HCT116 (cell line): ENCODE measurements at regions not wholly inside any gene's neighbourhood (a gene's known extent, or its start where the extent isn't known, plus 50 kb on each side); places are given as distances from the start of the nearest gene placed in this dataset.

Experiments
- ATAC-seq: fragments of 200-7000 bp; cut with Tn5 transposase; 2 replicates; pipeline ENCODE4 v1.9.1; 2020; ENCODE audit warnings: mild to moderate bottlenecking, moderate library complexity
- BruUV-seq: library from RNA; stranded (reverse); fragments of 400-500 nt; replicated peaks from 2 replicates; lab custom pipeline; 2021; lab: Mats Ljungman, UMichigan
- CTCF ChIA-PET: fragments of 300-600 bp; sonication (Branson Sonifier 250); formaldehyde crosslinking; loops from one replicate; lab custom pipeline; 2021; ENCODE audit warnings: antibody characterized with exemption; lab: Charles Lee
- POLR2A ChIA-PET: fragments of 300-600, 350-600 bp; sonication (Branson Sonifier 250); formaldehyde crosslinking; loops from one replicate; lab custom pipeline; 2021; ENCODE audit warnings: antibody characterized with exemption; lab: Charles Lee
- RAD21 ChIA-PET, 2 experiments: fragments of 300-600 bp; sonication (Branson Sonifier 250); formaldehyde crosslinking; loops; one replicate each; lab custom pipeline; 2023; ENCODE audit warnings: low total read pairs in 2 of 2; ENCODE audit not compliant: uncharacterized antibody in 2 of 2, unreplicated experiment in 2 of 2, low non-redundant PET in 1 of 2; lab: Charles Lee
- DNase-seq: peaks from one replicate; pipeline ENCODE4 v3.0.0-alpha.2; 2010; ENCODE audit warnings: low read depth, low spot score
- H2AFZ ChIP-seq: fragments of 200-600 bp; shearing (Covaris generic), sonication (generic); 2 replicates; pipeline ENCODE4 v1.6.1; 2017; ENCODE audit warnings: low read depth, mixed run types, mixed read lengths, antibody characterized with exemption, low read length; ENCODE audit not compliant: poor library complexity, severe bottlenecking
- H3K27ac ChIP-seq: 2 replicates; pipeline ENCODE4 v1.5.1; 2012; ENCODE audit warnings: low read depth, low read length
- H3K27me3 ChIP-seq: fragments of 200-600 bp; sonication (generic); 2 replicates; pipeline ENCODE4 v1.6.1; 2016; ENCODE audit warnings: mixed run types, low read length, mixed read lengths; ENCODE audit not compliant: insufficient read depth
- H3K36me3 ChIP-seq, 2 experiments: fragments of 200-500 bp in 1 of 2; fragments of 200-600 bp in 1 of 2; sonication (Bioruptor generic) in 1 of 2; sonication (generic) in 1 of 2; 2 replicates each; pipeline versions ENCODE4 v1.5.1 to v1.6.1; 2014 to 2016; ENCODE audit warnings: low read length in 2 of 2, inconsistent platforms in 1 of 2, mixed read lengths in 1 of 2, mixed run types in 1 of 2; ENCODE audit not compliant: insufficient read depth in 2 of 2, control insufficient read depth in 1 of 2
- H3K4me1 ChIP-seq, 2 experiments: fragments of 200-600 bp in 1 of 2; sonication (generic) in 1 of 2; 2 replicates each; pipeline versions ENCODE4 v1.5.1 to v1.6.1; 2012 to 2017; ENCODE audit warnings: low read length in 2 of 2, inconsistent platforms in 1 of 2, mild to moderate bottlenecking in 1 of 2, mixed read lengths in 1 of 2, mixed run types in 1 of 2, moderate library complexity in 1 of 2; ENCODE audit not compliant: insufficient read depth in 2 of 2, control insufficient read depth in 1 of 2
- H3K4me2 ChIP-seq: fragments of 200-600 bp; sonication (generic); 2 replicates; pipeline ENCODE4 v1.6.1; 2017; ENCODE audit warnings: mixed run types, low read length, mixed read lengths
- H3K4me3 ChIP-seq, 2 experiments: fragments of 200-600 bp in 1 of 2; sonication (generic) in 1 of 2; replicated peaks in 1 of 2; 2 replicates each; pipeline ENCODE4 v1.5.1; 2011 to 2016; ENCODE audit warnings: low read length in 2 of 2, control low read depth in 1 of 2, low read depth in 1 of 2, mild to moderate bottlenecking in 1 of 2, mixed read lengths in 1 of 2, mixed run types in 1 of 2
- H3K79me2 ChIP-seq: fragments of 200-600 bp; sonication (generic); 2 replicates; pipeline ENCODE4 v1.6.1; 2017; ENCODE audit warnings: mild to moderate bottlenecking, mixed run types, low read length, moderate library complexity, mixed read lengths; ENCODE audit not compliant: insufficient read depth
- H3K9ac ChIP-seq: fragments of 200-600 bp; sonication (generic); 2 replicates; pipeline ENCODE4 v1.6.1; 2016; ENCODE audit warnings: low read length, mixed read lengths
- H3K9me2 ChIP-seq: fragments of 200-600 bp; sonication (generic), shearing (Covaris generic); 2 replicates; pipeline ENCODE4 v1.6.1; 2017; ENCODE audit warnings: mixed run types, mild to moderate bottlenecking, moderate library complexity; ENCODE audit not compliant: insufficient read depth
- H3K9me3 ChIP-seq, 2 experiments: fragments of 200-500 bp in 1 of 2; fragments of 200-600 bp in 1 of 2; sonication (Bioruptor generic) in 1 of 2; sonication (generic) in 1 of 2; 2 replicates each; pipeline ENCODE4 v1.6.1; 2014 to 2017; ENCODE audit warnings: low read length in 2 of 2, mixed read lengths in 2 of 2, inconsistent platforms in 1 of 2, low read depth in 1 of 2, mild to moderate bottlenecking in 1 of 2, mixed run types in 1 of 2, moderate library complexity in 1 of 2; ENCODE audit not compliant: control insufficient read depth in 1 of 2, insufficient read depth in 1 of 2
- H4K20me1 ChIP-seq: fragments of 200-600 bp; sonication (generic), shearing (Covaris generic); 2 replicates; pipeline ENCODE4 v1.6.1; 2017; ENCODE audit warnings: mixed run types, mild to moderate bottlenecking, moderate library complexity; ENCODE audit not compliant: insufficient read depth
- CBX3 ChIP-seq: IDR thresholded peaks from 2 replicates; pipeline ENCODE4 v1.6.1; 2012; ENCODE audit warnings: low read depth
- EGR1 ChIP-seq: IDR thresholded peaks from 2 replicates; pipeline ENCODE4 v1.6.1; 2012; ENCODE audit warnings: low read depth
- ELF1 ChIP-seq: IDR thresholded peaks from 2 replicates; pipeline ENCODE4 v1.6.1; 2012; ENCODE audit warnings: low read depth, borderline replicate concordance
- EZH2phosphoT487 ChIP-seq: fragments of 200-600 bp; IDR thresholded peaks from 2 replicates; pipeline ENCODE4 v1.6.1; 2018; ENCODE audit warnings: antibody characterized with exemption, borderline replicate concordance
- FOSL1 ChIP-seq: IDR thresholded peaks from 2 replicates; pipeline ENCODE4 v1.6.1; 2012; ENCODE audit warnings: low read depth
- POLR2A ChIP-seq: IDR thresholded peaks from 2 replicates; pipeline ENCODE4 v1.7.0; 2011; ENCODE audit warnings: borderline replicate concordance; ENCODE audit not compliant: insufficient read depth, insufficient read length; ENCODE audit errors: extremely low read depth
- POLR2AphosphoS5 ChIP-seq: IDR thresholded peaks from 2 replicates; pipeline ENCODE4 v1.6.1; 2011; ENCODE audit warnings: mild to moderate bottlenecking, low read depth, low read length, moderate library complexity
- SP1 ChIP-seq: IDR thresholded peaks from 2 replicates; pipeline ENCODE4 v1.6.1; 2012; ENCODE audit warnings: low read depth
- SRF ChIP-seq: IDR thresholded peaks from 2 replicates; pipeline ENCODE4 v1.6.1; 2012; ENCODE audit warnings: low read depth
- TCF7L2 ChIP-seq: IDR thresholded peaks from 2 replicates; pipeline ENCODE4 v1.7.0; 2011; ENCODE audit warnings: borderline replicate concordance, inconsistent platforms; ENCODE audit not compliant: insufficient read depth, insufficient read length; ENCODE audit errors: extremely low read depth
- ZFX ChIP-seq: fragments of 450-650 bp; IDR thresholded peaks from 2 replicates; pipeline ENCODE4 v1.6.1; 2017
- intact Hi-C: fragments of 100-400 bp; cut with micrococcal nuclease; formaldehyde crosslinking; loops from 2 replicates; pipeline ENCODE4 v1.10.0; 2022
- TF ChIP-seq, protein P1 (sequence below): IDR thresholded peaks from 2 replicates; pipeline ENCODE4 v1.6.1; 2011; ENCODE audit warnings: mild to moderate bottlenecking, low read length, moderate library complexity; ENCODE audit not compliant: insufficient replicate concordance; ENCODE audit errors: extremely low read depth
- TF ChIP-seq, protein P2 (sequence below): IDR thresholded peaks from 2 replicates; pipeline ENCODE4 v1.6.1; 2012

DNA sequence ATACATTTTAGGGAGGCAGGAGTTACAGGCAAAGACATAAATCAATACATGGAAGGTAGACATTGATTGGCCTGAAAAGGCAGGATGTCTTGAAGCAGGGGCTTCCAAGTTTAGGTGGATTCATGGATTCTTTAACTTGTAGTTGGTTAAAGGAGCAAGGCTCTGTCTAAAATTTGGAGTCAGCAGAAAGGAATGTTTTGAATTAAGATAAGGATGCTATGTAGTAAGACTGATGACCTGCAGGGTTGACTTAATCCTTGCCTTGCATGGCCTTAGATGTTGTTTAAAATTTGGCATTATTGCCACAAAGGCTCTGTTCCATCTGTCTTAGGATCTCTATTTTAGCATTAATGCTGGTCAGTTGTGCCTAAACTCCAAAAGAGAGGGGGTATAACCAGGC, 171.3 kb downstream of the C5orf15 start (continued):
- TF ChIP-seq, protein P1, sequence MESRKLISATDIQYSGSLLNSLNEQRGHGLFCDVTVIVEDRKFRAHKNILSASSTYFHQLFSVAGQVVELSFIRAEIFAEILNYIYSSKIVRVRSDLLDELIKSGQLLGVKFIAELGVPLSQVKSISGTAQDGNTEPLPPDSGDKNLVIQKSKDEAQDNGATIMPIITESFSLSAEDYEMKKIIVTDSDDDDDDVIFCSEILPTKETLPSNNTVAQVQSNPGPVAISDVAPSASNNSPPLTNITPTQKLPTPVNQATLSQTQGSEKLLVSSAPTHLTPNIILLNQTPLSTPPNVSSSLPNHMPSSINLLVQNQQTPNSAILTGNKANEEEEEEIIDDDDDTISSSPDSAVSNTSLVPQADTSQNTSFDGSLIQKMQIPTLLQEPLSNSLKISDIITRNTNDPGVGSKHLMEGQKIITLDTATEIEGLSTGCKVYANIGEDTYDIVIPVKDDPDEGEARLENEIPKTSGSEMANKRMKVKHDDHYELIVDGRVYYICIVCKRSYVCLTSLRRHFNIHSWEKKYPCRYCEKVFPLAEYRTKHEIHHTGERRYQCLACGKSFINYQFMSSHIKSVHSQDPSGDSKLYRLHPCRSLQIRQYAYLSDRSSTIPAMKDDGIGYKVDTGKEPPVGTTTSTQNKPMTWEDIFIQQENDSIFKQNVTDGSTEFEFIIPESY = no peak
- no peak for TF ChIP-seq TCF7L2
- no peak for TF ChIP-seq EZH2phosphoT487
- no peak for TF ChIP-seq ZFX
- no peak for TF ChIP-seq POLR2A
- no peak for TF ChIP-seq CBX3
- no peak for TF ChIP-seq EGR1
- no peak for TF ChIP-seq SRF
- no peak for TF ChIP-seq ELF1
- TF ChIP-seq SP1 = no peak

DNA sequence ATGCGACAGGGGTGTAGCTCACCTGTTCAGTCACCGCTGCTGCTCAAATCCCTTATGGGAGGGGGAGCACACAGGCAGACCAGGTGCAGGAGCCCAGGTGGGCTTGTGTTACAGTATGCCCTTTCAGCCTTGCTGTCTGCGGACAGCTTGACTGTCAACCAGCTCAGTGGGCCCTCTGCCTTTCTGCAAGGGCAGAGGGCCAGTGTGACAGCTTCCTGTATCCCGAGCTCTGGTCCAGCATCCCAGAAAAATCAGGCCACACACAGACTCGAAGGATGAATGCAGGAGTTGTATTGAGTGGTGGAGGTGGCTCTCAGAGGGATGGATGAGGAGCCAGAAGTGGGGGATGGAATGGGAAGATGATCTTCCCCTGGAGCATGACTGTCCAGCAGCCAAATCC, 172.2 kb downstream of the C5orf15 start:
- no peak overlapping the region for H3K27ac ChIP-seq
- no TSS peak for BruUV-seq
- H3K27me3 ChIP-seq = peaks cover 5% of the 10 kb centered on the region; the same call in 1 of the 2 replicates
- no peaks in the 10 kb centered on the region for H3K9me2 ChIP-seq
- TF ChIP-seq TCF7L2 (no peak), POLR2AphosphoS5 (no peak), FOSL1 (no peak)
- TF ChIP-seq, protein P2, sequence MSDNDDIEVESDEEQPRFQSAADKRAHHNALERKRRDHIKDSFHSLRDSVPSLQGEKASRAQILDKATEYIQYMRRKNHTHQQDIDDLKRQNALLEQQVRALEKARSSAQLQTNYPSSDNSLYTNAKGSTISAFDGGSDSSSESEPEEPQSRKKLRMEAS = no peak
- TF ChIP-seq, all 23 proteins: peak for 0
- intact Hi-C loops = no loop called here
- Histone ChIP-seq H3K9ac (no peak overlapping the region), H3K4me2 (no peak overlapping the region), H3K79me2 (no peaks in the 10 kb centered on the region), H2AFZ (no peak overlapping the region), H3K36me3 (no peaks in the 10 kb centered on the region), H4K20me1 (no peaks in the 10 kb centered on the region), H3K4me1 (no peaks in the 10 kb centered on the region), H3K9me3 (no peaks in the 10 kb centered on the region), H3K4me3 (no peak overlapping the region)
- ATAC-seq (no peak), DNase-seq (no peak)
- POLR2A ChIA-PET = no interaction called here
- RAD21 ChIA-PET = no interaction called here
- CTCF ChIA-PET = no interaction called here
